Pancreas (tissue), 10 donors: ENCODE measurements at regions not wholly inside any gene's neighbourhood (a gene's known extent, or its start where the extent isn't known, plus 50 kb on each side); places are given as distances from the start of the nearest gene placed in this dataset.

Source experiments
- ATAC-seq, 4 donors: fragments of 200-7000 bp; cut with Tn5 transposase; one replicate each; pipeline versions ENCODE4 v1.8.0 to v1.9.1; 2020; ENCODE audit warnings: mild to moderate bottlenecking in 4 of 4, moderate library complexity in 4 of 4
- DNase-seq, 6 donors: peaks; one replicate each; pipeline ENCODE4 v3.0.0-alpha.2; 2020
- FAIRE-seq: peaks from 2 replicates; lab custom pipeline; 2012; peaks lifted over from hg19 to GRCh38; lab: Jason Lieb, UNC
- H3K27ac ChIP-seq, 4 donors: fragments of 200-600 bp; sonication (generic); 1 replicate in 3 of 4; 2 replicates in 1 of 4; pipeline versions ENCODE4 v1.5.0 to v1.8.0; 2020
- H3K27me3 ChIP-seq, 4 donors: fragments of 200-600 bp; one replicate each; pipeline ENCODE4 v1.8.0; 2021
- H3K36me3 ChIP-seq, 3 donors: fragments of 200-600 bp; sonication (generic) in 1 of 3; one replicate each; pipeline versions ENCODE4 v1.5.0 to v1.8.0; 2020 to 2021
- H3K4me1 ChIP-seq, 3 donors: fragments of 200-600 bp; one replicate each; pipeline ENCODE4 v1.8.0; 2021
- H3K4me3 ChIP-seq, 4 donors: fragments of 200-600 bp; sonication (generic) in 2 of 4; one replicate each; pipeline versions ENCODE4 v1.5.0 to v1.8.0; 2020 to 2021
- H3K9me3 ChIP-seq, 4 donors: fragments of 200-600 bp; one replicate each; pipeline ENCODE4 v1.8.0; 2021
- WGBS, 2 donors: extraction: QIAGEN DNeasy Blood & Tissue Kit; methylation state at CpG; one replicate each; pipeline ENCODE4 v1.1.7; 2013; 5-methylcytosine and 5-hydroxymethylcytosine counted together
- intact Hi-C, 3 donors: fragments of 100-400 bp; cut with DNase I; formaldehyde crosslinking; loops; one replicate each; pipeline versions ENCODE4 v1.11.1 to v1.14.2; 2022
- TF ChIP-seq, protein P1 (sequence below), 4 donors: fragments of 200-600 bp; sonication (generic) in 3 of 4; IDR thresholded peaks; one replicate each; pipeline versions ENCODE4 v1.5.0 to v1.8.0; 2021; ENCODE audit warnings: antibody characterized with exemption in 4 of 4
- donor health status: healthy with polysubstance abuse.
- donor health status: DM: no; HTN: no; CAD: no; lungs with moderate emphysema.
- donor health status: DM: no; HTN: no; CAD: no.
- donor health status: control.
- donor health status: control.
- donor health status: Bipolar disorder and iron deficiency.
- donor health status: DM: yes; HTN: yes; CAD: no.
- donor health status: DM: no; HTN: no; CAD: no.
- donor health status: DM: no; HTN: no; CAD: no.
- donor health status: DM: yes; HTN: yes; CAD: no.

DNA sequence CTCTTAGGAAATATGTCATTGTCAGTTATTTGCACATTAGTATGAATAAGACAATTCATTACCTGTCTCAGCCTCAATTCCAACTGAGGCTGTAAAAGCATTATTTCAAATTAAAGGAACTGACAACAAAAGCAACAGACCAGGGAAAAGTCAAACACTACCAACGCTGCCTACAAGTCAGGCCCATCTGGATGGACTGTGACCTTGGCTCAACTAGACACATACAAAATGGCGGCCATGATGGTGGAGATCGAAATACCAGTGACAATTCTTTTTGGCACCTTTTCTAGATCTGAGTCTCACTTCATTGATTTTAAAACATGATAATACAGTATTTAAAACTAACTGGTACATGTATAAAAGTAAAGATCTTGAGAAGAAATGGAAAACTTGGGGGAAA is 160.7 kb downstream of the DHX15 start:
- DNase-seq = no peak
- no peak for FAIRE-seq
- no peaks in the 10 kb centered on the region for H3K27me3 ChIP-seq
- no peak overlapping the region for H3K27ac ChIP-seq
- ATAC-seq = no peak
- no peaks in the 10 kb centered on the region for H3K9me3 ChIP-seq
- H3K4me1 ChIP-seq = no peaks in the 10 kb centered on the region
- WGBS, 2 donors = 84 to 91% methylated on average over 3 of the region's 3 CpGs
- TF ChIP-seq, protein P1, sequence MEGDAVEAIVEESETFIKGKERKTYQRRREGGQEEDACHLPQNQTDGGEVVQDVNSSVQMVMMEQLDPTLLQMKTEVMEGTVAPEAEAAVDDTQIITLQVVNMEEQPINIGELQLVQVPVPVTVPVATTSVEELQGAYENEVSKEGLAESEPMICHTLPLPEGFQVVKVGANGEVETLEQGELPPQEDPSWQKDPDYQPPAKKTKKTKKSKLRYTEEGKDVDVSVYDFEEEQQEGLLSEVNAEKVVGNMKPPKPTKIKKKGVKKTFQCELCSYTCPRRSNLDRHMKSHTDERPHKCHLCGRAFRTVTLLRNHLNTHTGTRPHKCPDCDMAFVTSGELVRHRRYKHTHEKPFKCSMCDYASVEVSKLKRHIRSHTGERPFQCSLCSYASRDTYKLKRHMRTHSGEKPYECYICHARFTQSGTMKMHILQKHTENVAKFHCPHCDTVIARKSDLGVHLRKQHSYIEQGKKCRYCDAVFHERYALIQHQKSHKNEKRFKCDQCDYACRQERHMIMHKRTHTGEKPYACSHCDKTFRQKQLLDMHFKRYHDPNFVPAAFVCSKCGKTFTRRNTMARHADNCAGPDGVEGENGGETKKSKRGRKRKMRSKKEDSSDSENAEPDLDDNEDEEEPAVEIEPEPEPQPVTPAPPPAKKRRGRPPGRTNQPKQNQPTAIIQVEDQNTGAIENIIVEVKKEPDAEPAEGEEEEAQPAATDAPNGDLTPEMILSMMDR (IDR thresholded peaks at IDR 0.05) = no peak
- no peaks in the 10 kb centered on the region for H3K36me3 ChIP-seq
- intact Hi-C loops = no loop called here
- H3K4me3 ChIP-seq = no peak overlapping the region

DNA sequence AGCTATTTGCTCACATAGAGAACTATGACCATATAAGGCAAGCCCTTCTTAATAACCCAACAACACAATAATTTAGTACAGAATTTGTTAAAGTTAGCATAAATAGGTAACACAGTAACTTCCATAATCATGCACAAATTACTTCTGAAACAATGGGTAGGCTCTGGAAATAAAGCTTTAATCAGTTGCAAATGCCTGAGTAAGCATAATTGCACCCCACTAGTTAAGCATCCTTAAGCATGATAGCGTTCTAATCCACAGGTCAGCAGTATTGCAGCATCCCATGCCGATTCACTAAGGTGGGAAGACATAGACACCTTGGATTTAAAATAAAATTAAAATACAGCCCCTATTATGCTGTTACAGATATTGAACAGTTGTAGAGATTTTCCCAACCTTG is 161.7 kb downstream of the DHX15 start:
- DNase-seq = no peak
- Histone ChIP-seq H3K27me3 (no peaks in the 10 kb centered on the region), H3K36me3 (no peaks in the 10 kb centered on the region), H3K4me1 (no peaks in the 10 kb centered on the region), H3K9me3 (no peaks in the 10 kb centered on the region), H3K4me3 (no peak overlapping the region), H3K27ac (no peak overlapping the region)
- no peak for FAIRE-seq
- WGBS, 2 donors = 64 to 67% methylated on average over 2 of the region's 2 CpGs
- ATAC-seq = no peak
- TF ChIP-seq, protein P1 (IDR thresholded peaks at IDR 0.05) = no peak
- intact Hi-C loops = no loop called here

DNA sequence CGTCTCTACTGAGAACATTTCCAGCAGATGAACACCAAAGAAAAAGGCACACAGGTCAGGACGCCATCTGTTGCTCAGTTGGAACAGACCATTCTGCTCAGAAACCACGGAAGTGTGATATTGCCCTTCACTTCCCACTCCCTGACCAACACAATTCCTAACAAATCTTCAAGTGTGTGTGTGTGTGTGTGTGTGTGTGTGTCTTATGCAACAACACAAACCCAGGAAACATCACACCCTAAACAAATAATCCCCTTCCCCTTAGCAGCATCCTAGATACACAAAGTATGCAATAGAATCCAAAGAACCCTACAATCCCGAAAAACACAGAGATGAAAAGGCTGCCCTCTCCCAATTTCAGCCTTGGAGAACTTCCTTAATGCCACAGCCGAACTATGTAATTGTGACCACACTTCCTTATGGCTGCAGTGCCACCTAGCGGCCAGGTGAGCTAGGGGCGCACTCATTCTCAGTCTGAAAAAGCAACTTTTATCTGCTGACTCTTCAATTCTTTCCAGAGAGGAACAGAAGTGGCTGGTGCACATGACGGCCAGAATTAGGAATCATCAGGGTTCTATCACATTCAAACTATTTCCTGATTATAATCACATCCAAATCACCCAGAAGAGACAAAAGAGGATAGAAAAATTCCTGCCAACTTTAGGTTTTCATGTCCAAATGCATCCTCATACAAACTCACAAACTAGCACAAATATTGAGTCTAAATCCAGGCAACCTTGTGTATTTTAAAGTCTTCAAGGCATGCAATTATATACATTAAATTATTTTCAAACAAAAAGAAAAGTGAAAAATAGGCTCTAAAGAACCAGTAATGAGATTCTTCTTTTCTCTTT is 164.9 kb downstream of the DHX15 start:
- DNase-seq (peak; percentile 53 to 94 (median 80)), FAIRE-seq (no peak), ATAC-seq (peak; percentile 82 to 98 (median 96))
- TF ChIP-seq, protein P1 (IDR thresholded peaks at IDR 0.05) = peak; percentile 78 to 94 (median 87)
- H3K27ac ChIP-seq = no peak overlapping the region
- intact Hi-C loops = no loop called here
- no peaks in the 10 kb centered on the region for H3K36me3 ChIP-seq
- WGBS, 2 donors = 7 to 11% methylated on average over 8 of the region's 8 CpGs
- H3K4me3 ChIP-seq = no peak overlapping the region
- no peaks in the 10 kb centered on the region for H3K9me3 ChIP-seq
- no peaks in the 10 kb centered on the region for H3K27me3 ChIP-seq
- H3K4me1 ChIP-seq = no peaks in the 10 kb centered on the region

DNA sequence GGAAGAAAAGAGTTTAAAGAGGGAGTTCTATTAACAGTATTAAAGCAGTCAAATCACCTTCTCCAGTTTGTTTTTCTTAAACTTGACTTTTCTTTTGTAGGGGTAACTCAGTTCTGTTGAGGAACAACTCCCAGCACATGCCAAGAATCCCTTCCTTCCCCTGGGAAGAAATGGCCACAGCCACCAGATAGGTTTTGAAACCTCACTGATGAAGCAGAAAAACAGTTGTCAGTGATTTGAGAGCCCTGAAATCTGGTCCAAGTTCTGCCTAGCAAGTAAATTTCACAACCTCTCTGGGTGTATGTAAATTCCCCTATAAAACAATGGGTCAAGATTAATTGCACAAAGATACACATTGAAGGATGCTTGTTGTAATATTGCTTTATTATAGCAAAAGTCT is 167.1 kb downstream of the DHX15 start:
- no peaks in the 10 kb centered on the region for H3K36me3 ChIP-seq
- H3K9me3 ChIP-seq = no peaks in the 10 kb centered on the region
- no peak for DNase-seq
- FAIRE-seq = no peak
- TF ChIP-seq, protein P1 (IDR thresholded peaks at IDR 0.05) = no peak
- peaks cover 0 to 6% (median 0%) of the 10 kb centered on the region in 4 donors for H3K27me3 ChIP-seq
- no peak for ATAC-seq
- no peaks in the 10 kb centered on the region for H3K4me1 ChIP-seq
- no peak overlapping the region for H3K4me3 ChIP-seq
- no peak overlapping the region for H3K27ac ChIP-seq
- intact Hi-C loops = no loop called here

DNA sequence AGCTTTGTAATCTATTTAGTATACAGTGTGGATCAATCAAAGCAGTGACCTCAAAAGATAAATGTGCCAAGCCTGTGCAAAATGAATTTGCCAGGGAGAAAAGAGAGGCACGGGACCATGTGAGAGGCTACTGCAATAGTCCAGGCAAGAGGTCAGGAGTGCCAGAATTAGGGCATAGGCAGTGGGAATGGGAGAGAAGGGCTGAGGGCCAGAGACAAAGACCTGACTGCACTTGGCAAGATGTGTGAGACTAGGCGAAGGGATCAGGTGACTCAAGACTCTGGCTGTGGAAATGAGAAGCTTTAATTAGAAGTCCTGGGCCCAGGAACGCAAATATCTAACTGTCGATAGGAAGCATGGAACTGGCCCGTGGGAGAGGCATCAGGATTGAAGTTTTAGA is 168.1 kb downstream of the DHX15 start:
- H3K4me3 ChIP-seq = no peak overlapping the region
- intact Hi-C loops = no loop called here
- WGBS, 2 donors = 66 to 72% methylated on average over 5 of the region's 5 CpGs
- FAIRE-seq = no peak
- DNase-seq = no peak
- H3K4me1 ChIP-seq = no peaks in the 10 kb centered on the region
- ATAC-seq = no peak
- TF ChIP-seq, protein P1 (IDR thresholded peaks at IDR 0.05) = no peak
- H3K27me3 ChIP-seq = peaks cover 0 to 6% (median 0%) of the 10 kb centered on the region in 4 donors
- no peak overlapping the region for H3K27ac ChIP-seq
- no peaks in the 10 kb centered on the region for H3K9me3 ChIP-seq
- no peaks in the 10 kb centered on the region for H3K36me3 ChIP-seq
